ENCODE measurements at regions not wholly inside any gene's neighbourhood (a gene's known extent, or its start where the extent isn't known, plus 50 kb on each side); places are given as distances from the start of the nearest gene placed in this dataset.

DNA sequence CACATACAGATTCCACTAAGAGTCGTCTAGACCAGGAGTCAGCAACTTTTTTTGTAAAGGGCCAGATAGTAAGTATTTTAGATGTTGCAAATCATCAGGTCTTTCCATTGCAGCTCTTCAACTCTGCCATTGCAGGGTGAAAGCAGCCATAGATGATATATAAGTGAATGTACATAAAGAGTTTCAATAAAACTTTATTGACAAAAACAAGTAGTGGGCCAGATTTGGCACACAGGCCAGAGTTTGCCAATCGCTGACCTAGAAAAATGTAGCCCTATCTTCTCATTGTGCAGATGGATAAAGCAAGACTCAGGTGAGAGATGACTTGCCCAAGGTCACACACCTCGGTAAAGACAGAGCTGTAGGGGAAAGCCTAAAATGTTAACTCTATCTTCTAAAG lies 474.7 kb downstream of the MED13L start:
- no peak for TF ChIP-seq EZH2 (IDR thresholded peaks at IDR 0.05; ENCODE audit: borderline replicate concordance, low read depth, low read length, severe bottlenecking)
- no peak for TF ChIP-seq FOS (IDR thresholded peaks at IDR 0.05; ENCODE audit: borderline replicate concordance, insufficient read depth, low read length)
- TF ChIP-seq POLR2A (IDR thresholded peaks at IDR 0.05; ENCODE audit: low read depth, low read length), result no peak
- POLR2A ChIA-PET, result no interaction called here
- no peak for FAIRE-seq

GRCh38 chr12:115801871-115802270 lies 475.6 kb downstream of the MED13L start:
- Histone ChIP-seq H2AFZ (ENCODE audit: low read depth, low read length) (no peak overlapping the region), H3K27ac (ENCODE audit: insufficient read depth, low read depth, low read length) (no peak overlapping the region), H3K27me3 (ENCODE audit: control insufficient read depth in 2 of 2, insufficient read depth in 2 of 2, low read length in 2 of 2) (no peaks in the 10 kb centered on the region), H3K36me3 (ENCODE audit: control insufficient read depth in 2 of 2, extremely low read depth in 1 of 2, insufficient read depth in 2 of 2, low read length in 2 of 2) (no peaks in the 10 kb centered on the region), H3K4me3 (replicated peaks in 1 of 3; ENCODE audit: insufficient read depth in 1 of 3, low read depth in 1 of 3, low read length in 3 of 3) (no peak overlapping the region), H4K20me1 (replicated peaks; ENCODE audit: control insufficient read depth, extremely low read depth, insufficient read depth, low read length) (no peaks in the 10 kb centered on the region), H3K79me2 (ENCODE audit: control insufficient read depth, insufficient read depth, low read length) (no peaks in the 10 kb centered on the region), H3K9ac (replicated peaks; ENCODE audit: extremely low read depth, insufficient read depth, low read length) (no peak overlapping the region), H3K9me3 (replicated peaks; ENCODE audit: control insufficient read depth, insufficient read depth, low read length) (no peaks in the 10 kb centered on the region), H3K4me2 (ENCODE audit: insufficient read depth, low read length) (no peak overlapping the region), H3K4me1 (ENCODE audit: control insufficient read depth, extremely low read depth, insufficient read depth, low read length) (no peaks in the 10 kb centered on the region), H3K9me1 (replicated peaks; ENCODE audit: control insufficient read depth, extremely low read depth, insufficient read depth, low read length) (no peaks in the 10 kb centered on the region)
- dilution Hi-C loops (cut with MboI; ENCODE audit: extremely low pct_ligation_motif_present, low sequenced_read_pairs), result no loop called here
- DNase-seq (ENCODE audit: low read depth, low spot score) (no peak), FAIRE-seq (no peak)
- no TSS peak for BruUV-seq (replicated peaks)
- TF ChIP-seq MYC (IDR thresholded peaks at IDR 0.05; ENCODE audit: low read depth, low read length) (no peak), GATA2 (IDR thresholded peaks at IDR 0.05; ENCODE audit: insufficient read depth, insufficient read length, low read depth, low read length) (no peak)
- intact Hi-C loops (cut with micrococcal nuclease), result no loop called here
- ChIA-PET POLR2A (no interaction called here), CTCF (no interaction called here)

More for the DNA sequence above, 474.7 kb downstream of the MED13L start:
- H3K9ac ChIP-seq (replicated peaks; ENCODE audit: extremely low read depth, insufficient read depth, low read length), result no peak overlapping the region
- no peak for DNase-seq (ENCODE audit: low read depth, low spot score)
- H3K4me1 ChIP-seq (ENCODE audit: control insufficient read depth, extremely low read depth, insufficient read depth, low read length), result no peaks in the 10 kb centered on the region
- no peaks in the 10 kb centered on the region for H3K79me2 ChIP-seq (ENCODE audit: control insufficient read depth, insufficient read depth, low read length)
- no peak overlapping the region for H3K4me3 ChIP-seq (replicated peaks in 1 of 3; ENCODE audit: insufficient read depth in 1 of 3, low read depth in 1 of 3, low read length in 3 of 3)
- dilution Hi-C loops (cut with MboI; ENCODE audit: extremely low pct_ligation_motif_present, low sequenced_read_pairs), result no loop called here
- H2AFZ ChIP-seq (ENCODE audit: low read depth, low read length), result no peak overlapping the region
- BruUV-seq (replicated peaks), result no TSS peak
- CTCF ChIA-PET, result no interaction called here
- H3K36me3 ChIP-seq (ENCODE audit: control insufficient read depth in 2 of 2, extremely low read depth in 1 of 2, insufficient read depth in 2 of 2, low read length in 2 of 2), result no peaks in the 10 kb centered on the region
- intact Hi-C loops (cut with micrococcal nuclease), result no loop called here
- H3K9me3 ChIP-seq (replicated peaks; ENCODE audit: control insufficient read depth, insufficient read depth, low read length), result no peaks in the 10 kb centered on the region
- no peak overlapping the region for H3K27ac ChIP-seq (ENCODE audit: insufficient read depth, low read depth, low read length)
- H4K20me1 ChIP-seq (replicated peaks; ENCODE audit: control insufficient read depth, extremely low read depth, insufficient read depth, low read length), result no peaks in the 10 kb centered on the region
- H3K27me3 ChIP-seq (ENCODE audit: control insufficient read depth in 2 of 2, insufficient read depth in 2 of 2, low read length in 2 of 2), result no peaks in the 10 kb centered on the region
- H3K4me2 ChIP-seq (ENCODE audit: insufficient read depth, low read length), result no peak overlapping the region
- H3K9me1 ChIP-seq (replicated peaks; ENCODE audit: control insufficient read depth, extremely low read depth, insufficient read depth, low read length), result no peaks in the 10 kb centered on the region

Data from endothelial cell of umbilical vein (primary cell).